ENCODE measurements at regions not wholly inside any gene's neighbourhood (a gene's known extent, or its start where the extent isn't known, plus 50 kb on each side); places are given as distances from the start of the nearest gene placed in this dataset.

DNA sequence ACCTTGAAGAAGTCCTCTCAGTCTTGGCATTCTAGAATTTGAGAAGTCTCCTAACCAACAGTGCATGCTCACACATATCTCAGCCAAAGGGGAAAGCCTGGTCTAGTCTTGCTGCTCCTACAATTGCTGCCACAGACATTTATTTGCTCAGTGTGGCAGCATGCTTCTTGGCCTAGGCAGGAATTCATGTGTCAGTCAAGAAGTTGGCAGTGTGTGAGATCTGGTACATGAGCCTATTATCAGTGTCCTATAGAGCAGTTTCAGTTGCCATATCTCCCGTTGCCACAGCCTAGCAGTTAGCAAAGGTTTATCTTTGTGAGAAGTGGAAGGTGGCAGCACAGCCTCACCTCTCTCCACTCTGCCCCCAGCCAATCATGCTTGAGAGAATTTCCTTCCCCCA lies 176.9 kb upstream of the ARHGEF9 start:
- Histone ChIP-seq H3K36me3 (no peaks in the 10 kb centered on the region), H3K27ac (no peak overlapping the region), H3K4me3 (no peak overlapping the region), H3K9me3 (no peaks in the 10 kb centered on the region), H3K4me1 (no peaks in the 10 kb centered on the region), H3K27me3 (no peaks in the 10 kb centered on the region)
- intact Hi-C loops (cut with DNase I; ENCODE audit: low total_unique reads): no loop called here
- TF ChIP-seq, protein P1, sequence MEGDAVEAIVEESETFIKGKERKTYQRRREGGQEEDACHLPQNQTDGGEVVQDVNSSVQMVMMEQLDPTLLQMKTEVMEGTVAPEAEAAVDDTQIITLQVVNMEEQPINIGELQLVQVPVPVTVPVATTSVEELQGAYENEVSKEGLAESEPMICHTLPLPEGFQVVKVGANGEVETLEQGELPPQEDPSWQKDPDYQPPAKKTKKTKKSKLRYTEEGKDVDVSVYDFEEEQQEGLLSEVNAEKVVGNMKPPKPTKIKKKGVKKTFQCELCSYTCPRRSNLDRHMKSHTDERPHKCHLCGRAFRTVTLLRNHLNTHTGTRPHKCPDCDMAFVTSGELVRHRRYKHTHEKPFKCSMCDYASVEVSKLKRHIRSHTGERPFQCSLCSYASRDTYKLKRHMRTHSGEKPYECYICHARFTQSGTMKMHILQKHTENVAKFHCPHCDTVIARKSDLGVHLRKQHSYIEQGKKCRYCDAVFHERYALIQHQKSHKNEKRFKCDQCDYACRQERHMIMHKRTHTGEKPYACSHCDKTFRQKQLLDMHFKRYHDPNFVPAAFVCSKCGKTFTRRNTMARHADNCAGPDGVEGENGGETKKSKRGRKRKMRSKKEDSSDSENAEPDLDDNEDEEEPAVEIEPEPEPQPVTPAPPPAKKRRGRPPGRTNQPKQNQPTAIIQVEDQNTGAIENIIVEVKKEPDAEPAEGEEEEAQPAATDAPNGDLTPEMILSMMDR (IDR thresholded peaks at IDR 0.05): no peak
- no peak for TF ChIP-seq POLR2A (IDR thresholded peaks at IDR 0.05)
- DNase-seq: no peak

DNA sequence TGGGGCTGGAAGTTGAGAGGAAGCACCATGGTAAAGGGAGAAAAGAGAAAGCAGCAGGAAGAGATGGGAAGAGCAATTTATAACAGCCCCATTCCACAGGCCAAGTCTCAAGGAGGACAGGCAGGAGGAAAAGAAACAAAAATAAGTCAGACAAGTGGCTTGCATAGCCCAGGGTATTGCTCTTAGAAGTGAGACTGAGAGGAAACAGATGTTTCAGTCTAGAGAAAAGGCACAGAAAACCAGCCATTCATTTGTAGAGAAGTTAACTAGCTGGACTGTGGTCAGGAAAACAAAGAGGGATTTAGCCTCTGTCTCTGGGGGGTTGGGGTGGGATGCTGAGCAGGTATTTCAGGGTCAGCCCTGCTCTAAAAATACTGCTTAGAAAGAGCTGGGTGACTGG lies 175.0 kb upstream of the ARHGEF9 start:
- no peaks in the 10 kb centered on the region for H3K36me3 ChIP-seq
- no peak overlapping the region for H3K27ac ChIP-seq
- no peak overlapping the region for H3K4me3 ChIP-seq
- DNase-seq: no peak
- no peaks in the 10 kb centered on the region for H3K27me3 ChIP-seq
- H3K9me3 ChIP-seq: no peaks in the 10 kb centered on the region
- intact Hi-C loops (cut with DNase I; ENCODE audit: low total_unique reads): no loop called here
- no peak for TF ChIP-seq POLR2A (IDR thresholded peaks at IDR 0.05)
- H3K4me1 ChIP-seq: no peaks in the 10 kb centered on the region

- H3K27me3 ChIP-seq: no peaks in the 10 kb centered on the region
- no peak overlapping the region for H3K27ac ChIP-seq
- no peak for DNase-seq
- H3K36me3 ChIP-seq: no peaks in the 10 kb centered on the region
- intact Hi-C loops (cut with DNase I; ENCODE audit: low total_unique reads): no loop called here
- no peaks in the 10 kb centered on the region for H3K9me3 ChIP-seq
- no peaks in the 10 kb centered on the region for H3K4me1 ChIP-seq
- no peak overlapping the region for H3K4me3 ChIP-seq
- TF ChIP-seq POLR2A (IDR thresholded peaks at IDR 0.05): no peak
Measured at GRCh38 chrX:63958134-63958865, 173.3 kb upstream of the ARHGEF9 start.

- H3K27ac ChIP-seq: no peak overlapping the region
- H3K9me3 ChIP-seq: no peaks in the 10 kb centered on the region
- H3K4me1 ChIP-seq: no peaks in the 10 kb centered on the region
- no peak for DNase-seq
- no peaks in the 10 kb centered on the region for H3K27me3 ChIP-seq
- no peaks in the 10 kb centered on the region for H3K36me3 ChIP-seq
- no peak overlapping the region for H3K4me3 ChIP-seq
- intact Hi-C loops (cut with DNase I; ENCODE audit: low total_unique reads): no loop called here
- TF ChIP-seq, protein P1 (IDR thresholded peaks at IDR 0.05): no peak
- TF ChIP-seq POLR2A (IDR thresholded peaks at IDR 0.05): no peak
Measured at GRCh38 chrX:63935835-63936234, 150.8 kb upstream of the ARHGEF9 start.

- Histone ChIP-seq H3K4me3 (no peak overlapping the region), H3K36me3 (no peaks in the 10 kb centered on the region), H3K4me1 (no peaks in the 10 kb centered on the region), H3K27ac (no peak overlapping the region), H3K27me3 (no peaks in the 10 kb centered on the region), H3K9me3 (no peaks in the 10 kb centered on the region)
- intact Hi-C loops (cut with DNase I; ENCODE audit: low total_unique reads): no loop called here
- no peak for TF ChIP-seq POLR2A (IDR thresholded peaks at IDR 0.05)
- TF ChIP-seq, protein P1 (IDR thresholded peaks at IDR 0.05): no peak
- DNase-seq: no peak
Measured at GRCh38 chrX:63934791-63935190, 149.8 kb upstream of the ARHGEF9 start.

DNA sequence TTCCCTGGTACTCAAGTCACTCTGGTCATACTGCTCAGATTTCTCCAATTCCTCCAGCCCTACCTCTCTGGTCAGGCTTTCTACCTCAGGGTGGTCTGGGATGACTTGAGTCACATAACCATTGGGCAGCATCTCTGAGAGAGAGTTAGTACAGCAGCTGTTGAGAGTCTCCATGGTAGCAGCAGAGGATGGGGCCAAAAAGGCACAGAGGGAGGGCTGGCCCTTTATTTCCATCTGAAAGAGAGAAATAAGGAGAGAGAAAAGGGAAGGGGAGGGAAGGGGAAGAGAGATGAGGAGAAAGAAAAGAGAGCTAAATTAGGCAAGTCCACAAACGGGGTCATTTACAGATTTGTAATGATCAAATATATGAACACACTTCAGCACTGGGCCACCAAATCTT lies 149.1 kb upstream of the ARHGEF9 start:
- Histone ChIP-seq H3K4me1 (no peaks in the 10 kb centered on the region), H3K9me3 (no peaks in the 10 kb centered on the region), H3K4me3 (no peak overlapping the region), H3K27ac (no peak overlapping the region), H3K36me3 (no peaks in the 10 kb centered on the region), H3K27me3 (no peaks in the 10 kb centered on the region)
- no peak for DNase-seq
- TF ChIP-seq POLR2A (IDR thresholded peaks at IDR 0.05): no peak
- TF ChIP-seq, protein P1 (IDR thresholded peaks at IDR 0.05): no peak
- intact Hi-C loops (cut with DNase I; ENCODE audit: low total_unique reads): no loop called here
